Neuronal stem cell (in vitro differentiated cells): ENCODE measurements at regions not wholly inside any gene's neighbourhood (a gene's known extent, or its start where the extent isn't known, plus 50 kb on each side); places are given as distances from the start of the nearest gene placed in this dataset.

ENCODE experiments used
- DNase-seq: peaks from one replicate; pipeline ENCODE4 v3.0.0-alpha.2; 2013; ENCODE audit warnings: low spot score
- H2AFZ ChIP-seq: one replicate; pipeline ENCODE4 v1.6.1; 2013; ENCODE audit warnings: mild to moderate bottlenecking, low read length, inconsistent platforms
- H2AK5ac ChIP-seq: 2 replicates; pipeline ENCODE4 v1.6.1; 2013; ENCODE audit warnings: low read depth, mild to moderate bottlenecking, inconsistent platforms, low read length, moderate library complexity, mixed read lengths
- H2BK120ac ChIP-seq: 2 replicates; pipeline ENCODE4 v1.6.1; 2013; ENCODE audit warnings: low read depth, mild to moderate bottlenecking, inconsistent platforms, low read length, moderate library complexity, mixed read lengths
- H2BK12ac ChIP-seq: one replicate; pipeline ENCODE4 v1.6.1; 2013; ENCODE audit warnings: low read length, inconsistent platforms
- H2BK15ac ChIP-seq: 2 replicates; pipeline ENCODE4 v1.6.1; 2013; ENCODE audit warnings: mild to moderate bottlenecking, low read length, inconsistent platforms, mixed read lengths
- H2BK5ac ChIP-seq: one replicate; pipeline ENCODE4 v1.6.1; 2013; ENCODE audit warnings: inconsistent platforms, mild to moderate bottlenecking, low read length, moderate library complexity
- H3K14ac ChIP-seq: one replicate; pipeline ENCODE4 v1.6.1; 2013; ENCODE audit warnings: low read length, inconsistent platforms
- H3K18ac ChIP-seq: 2 replicates; pipeline ENCODE4 v1.6.1; 2013; ENCODE audit warnings: low read length, inconsistent platforms
- H3K23ac ChIP-seq: 2 replicates; pipeline ENCODE4 v1.6.1; 2013; ENCODE audit warnings: low read depth, mild to moderate bottlenecking, mixed read lengths, low read length, inconsistent platforms; ENCODE audit not compliant: poor library complexity
- H3K27ac ChIP-seq: replicated peaks from 3 replicates; pipeline ENCODE4 v1.5.1; 2013; ENCODE audit warnings: low read length, inconsistent platforms
- H3K27me3 ChIP-seq, 3 experiments: 2 replicates each; pipeline ENCODE4 v1.6.1; 2013; ENCODE audit warnings: low read length in 3 of 3, mild to moderate bottlenecking in 2 of 3, inconsistent platforms in 1 of 3, low read depth in 1 of 3, mixed read lengths in 1 of 3, moderate library complexity in 1 of 3; ENCODE audit not compliant: control insufficient read depth in 3 of 3, insufficient read depth in 3 of 3
- H3K36me3 ChIP-seq, 2 donors: replicated peaks in 1 of 2; 2 replicates each; pipeline ENCODE4 v1.6.1; 2013; ENCODE audit warnings: low read length in 2 of 2; ENCODE audit not compliant: control insufficient read depth in 2 of 2, insufficient read depth in 2 of 2
- H3K4ac ChIP-seq: 2 replicates; pipeline ENCODE4 v1.6.1; 2013; ENCODE audit warnings: inconsistent platforms, mild to moderate bottlenecking, low read length, moderate library complexity
- H3K4me1 ChIP-seq, 2 donors: 1 replicate in 1 of 2; 2 replicates in 1 of 2; pipeline ENCODE4 v1.6.1; 2013; ENCODE audit warnings: low read length in 2 of 2, low read depth in 1 of 2; ENCODE audit not compliant: control insufficient read depth in 2 of 2, insufficient read depth in 1 of 2
- H3K4me2 ChIP-seq: one replicate; pipeline ENCODE4 v1.6.1; 2013; ENCODE audit warnings: mild to moderate bottlenecking, low read length, inconsistent platforms; ENCODE audit not compliant: insufficient read depth, poor library complexity, severe bottlenecking
- H3K4me3 ChIP-seq, 2 donors: 2 replicates each; pipeline ENCODE4 v1.5.1; 2013; ENCODE audit warnings: low read length in 2 of 2, mild to moderate bottlenecking in 2 of 2, inconsistent platforms in 1 of 2, moderate library complexity in 1 of 2
- H3K79me1 ChIP-seq: one replicate; pipeline ENCODE4 v1.6.1; 2013; ENCODE audit warnings: low read depth, mild to moderate bottlenecking, inconsistent platforms, low read length, moderate library complexity
- H3K9ac ChIP-seq: one replicate; pipeline ENCODE4 v1.6.1; 2013; ENCODE audit warnings: mild to moderate bottlenecking, low read depth, low read length, inconsistent platforms; ENCODE audit not compliant: poor library complexity
- H3K9me3 ChIP-seq, 2 donors: replicated peaks in 1 of 2; 2 replicates each; pipeline versions ENCODE3 to v1.6.1; 2013; ENCODE audit warnings: low read length in 2 of 2, mild to moderate bottlenecking in 2 of 2, inconsistent platforms in 1 of 2, low read depth in 1 of 2, mixed read lengths in 1 of 2, moderate library complexity in 1 of 2; ENCODE audit not compliant: control insufficient read depth in 2 of 2, insufficient read depth in 1 of 2
- H4K8ac ChIP-seq: one replicate; pipeline ENCODE4 v1.6.1; 2013; ENCODE audit warnings: low read depth, mild to moderate bottlenecking, inconsistent platforms, low read length, moderate library complexity
- H4K91ac ChIP-seq: one replicate; pipeline ENCODE4 v1.6.1; 2013; ENCODE audit warnings: low read length, low read depth, mild to moderate bottlenecking, inconsistent platforms; ENCODE audit not compliant: poor library complexity
- WGBS, 2 donors: extraction: QIAGEN DNeasy Blood & Tissue Kit; methylation state at CpG; one replicate each; pipeline ENCODE4 v1.1.7; 2013; ENCODE audit warnings: missing lambda C conversion rate in 2 of 2, mixed read lengths in 1 of 2; ENCODE audit not compliant: insufficient read length in 2 of 2, insufficient replicate concordance in 1 of 2; ENCODE audit errors: extremely low coverage in 2 of 2; 5-methylcytosine and 5-hydroxymethylcytosine counted together

DNA sequence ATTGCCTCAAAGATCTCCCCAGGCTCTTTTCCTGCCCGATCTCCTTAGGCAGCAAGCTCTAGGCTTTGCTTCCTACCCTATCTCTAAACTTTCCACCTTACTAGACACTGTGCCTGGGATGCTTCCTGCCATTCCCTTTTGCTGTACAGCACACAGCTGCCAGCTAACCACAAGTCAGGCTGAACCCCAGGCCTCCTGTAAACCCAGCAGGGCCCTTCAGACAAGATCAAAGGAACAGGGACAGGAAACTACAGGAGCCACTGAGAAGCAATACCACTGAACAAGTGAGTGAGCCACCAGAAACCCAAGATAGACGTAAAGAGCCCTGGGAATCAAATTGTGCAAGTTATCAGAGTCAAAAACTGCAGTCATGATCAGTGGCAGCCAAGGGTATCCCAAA, 180.7 kb downstream of the SUCLG1 start:
- H3K4me3 ChIP-seq: no peak overlapping the region
- WGBS, 2 donors: no CpG with 5 or more reads among the region's 2 CpGs
- no peak for DNase-seq
- H2BK5ac ChIP-seq: no peak overlapping the region
- H3K36me3 ChIP-seq: no peaks in the 10 kb centered on the region
- H2BK15ac ChIP-seq: no peak overlapping the region
- H3K23ac ChIP-seq: no peak overlapping the region
- no peak overlapping the region for H3K4ac ChIP-seq
- H4K91ac ChIP-seq: no peak overlapping the region
- H3K79me1 ChIP-seq: no peaks in the 10 kb centered on the region
- no peak overlapping the region for H2AFZ ChIP-seq
- no peak overlapping the region for H3K4me2 ChIP-seq
- H3K18ac ChIP-seq: no peak overlapping the region
- no peaks in the 10 kb centered on the region for H3K9me3 ChIP-seq
- H3K27me3 ChIP-seq: no peaks in the 10 kb centered on the region
- H3K14ac ChIP-seq: no peak overlapping the region
- no peak overlapping the region for H3K27ac ChIP-seq
- H4K8ac ChIP-seq: no peak overlapping the region
- no peak overlapping the region for H3K9ac ChIP-seq
- no peaks in the 10 kb centered on the region for H3K4me1 ChIP-seq
- no peak overlapping the region for H2BK12ac ChIP-seq
- H2BK120ac ChIP-seq: no peak overlapping the region
- H2AK5ac ChIP-seq: no peak overlapping the region

DNA sequence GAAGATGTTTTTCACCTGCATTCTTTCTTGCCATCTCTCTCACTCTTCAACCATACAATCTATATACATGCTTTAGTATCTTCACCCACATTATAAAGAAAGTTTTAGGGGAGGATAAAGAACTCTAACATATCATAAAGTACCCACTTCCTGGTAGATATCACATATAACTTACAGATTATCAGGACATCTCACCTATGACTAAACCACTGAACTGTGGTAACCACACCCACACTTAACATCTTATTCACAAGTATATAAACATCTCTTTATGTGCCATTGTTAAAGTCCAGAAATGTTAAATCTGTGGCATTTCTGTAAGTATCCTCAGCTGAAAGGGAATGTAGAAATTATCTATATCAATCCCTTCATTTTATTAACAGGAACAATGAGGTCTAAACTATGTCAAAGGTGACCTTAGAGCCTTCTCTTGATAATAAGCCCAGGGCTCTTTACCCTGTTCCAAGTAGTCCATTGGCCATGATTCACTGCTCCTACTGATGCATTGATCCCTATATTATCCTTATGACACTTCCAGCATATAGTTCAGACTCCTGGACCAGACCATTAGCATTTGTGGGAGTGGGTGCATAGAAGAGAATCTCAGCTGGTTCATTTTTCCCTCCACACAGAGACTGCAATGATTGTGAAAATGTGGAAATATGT, 182.4 kb downstream of the SUCLG1 start:
- H3K36me3 ChIP-seq: no peaks in the 10 kb centered on the region
- H3K4ac ChIP-seq: no peak overlapping the region
- no peak overlapping the region for H3K4me2 ChIP-seq
- no peak for DNase-seq
- no peak overlapping the region for H2BK120ac ChIP-seq
- H4K91ac ChIP-seq: no peak overlapping the region
- H3K14ac ChIP-seq: no peak overlapping the region
- no peak overlapping the region for H3K9ac ChIP-seq
- H3K9me3 ChIP-seq: no peaks in the 10 kb centered on the region
- no peaks in the 10 kb centered on the region for H3K4me1 ChIP-seq
- no peak overlapping the region for H3K18ac ChIP-seq
- H2BK5ac ChIP-seq: no peak overlapping the region
- H3K79me1 ChIP-seq: no peaks in the 10 kb centered on the region
- no peak overlapping the region for H3K23ac ChIP-seq
- no peak overlapping the region for H2BK12ac ChIP-seq
- no peak overlapping the region for H3K4me3 ChIP-seq
- no peak overlapping the region for H2AK5ac ChIP-seq
- H2BK15ac ChIP-seq: no peak overlapping the region
- no peak overlapping the region for H3K27ac ChIP-seq
- H4K8ac ChIP-seq: no peak overlapping the region
- H2AFZ ChIP-seq: no peak overlapping the region
- H3K27me3 ChIP-seq: no peaks in the 10 kb centered on the region

DNA sequence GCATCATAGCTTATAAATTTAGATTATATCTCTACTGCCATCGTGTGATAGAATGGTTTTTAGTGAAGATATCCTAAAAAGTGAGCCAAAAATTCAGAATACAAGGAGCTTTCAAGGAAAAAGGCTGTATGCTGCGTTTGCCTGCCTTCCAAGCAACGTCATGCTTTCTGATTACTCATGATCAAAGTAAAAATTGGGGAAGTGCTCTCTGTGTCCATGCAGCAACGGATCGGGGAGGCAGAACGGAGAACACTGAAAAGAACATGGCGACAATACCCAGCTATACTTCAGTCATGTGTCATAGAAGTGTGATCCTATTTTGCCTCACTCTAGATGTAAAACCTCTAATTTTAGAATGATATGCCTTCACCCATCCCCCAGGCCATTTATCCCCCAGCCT, 185.7 kb downstream of the SUCLG1 start:
- Histone ChIP-seq H4K91ac (no peak overlapping the region), H3K9me3 (no peaks in the 10 kb centered on the region), H3K18ac (no peak overlapping the region), H3K23ac (no peak overlapping the region), H3K36me3 (no peaks in the 10 kb centered on the region), H3K9ac (no peak overlapping the region), H3K4me3 (no peak overlapping the region), H2BK12ac (no peak overlapping the region), H2AK5ac (no peak overlapping the region), H2AFZ (no peak overlapping the region), H3K4me1 (no peaks in the 10 kb centered on the region), H3K27ac (no peak overlapping the region), H2BK15ac (no peak overlapping the region), H2BK5ac (no peak overlapping the region), H2BK120ac (no peak overlapping the region), H3K27me3 (no peaks in the 10 kb centered on the region), H3K4ac (no peak overlapping the region), H3K79me1 (no peaks in the 10 kb centered on the region), H3K4me2 (no peak overlapping the region), H3K14ac (no peak overlapping the region), H4K8ac (no peak overlapping the region)
- no peak for DNase-seq
- no CpG with 5 or more reads among the region's 7 CpGs for WGBS, 2 donors

DNA sequence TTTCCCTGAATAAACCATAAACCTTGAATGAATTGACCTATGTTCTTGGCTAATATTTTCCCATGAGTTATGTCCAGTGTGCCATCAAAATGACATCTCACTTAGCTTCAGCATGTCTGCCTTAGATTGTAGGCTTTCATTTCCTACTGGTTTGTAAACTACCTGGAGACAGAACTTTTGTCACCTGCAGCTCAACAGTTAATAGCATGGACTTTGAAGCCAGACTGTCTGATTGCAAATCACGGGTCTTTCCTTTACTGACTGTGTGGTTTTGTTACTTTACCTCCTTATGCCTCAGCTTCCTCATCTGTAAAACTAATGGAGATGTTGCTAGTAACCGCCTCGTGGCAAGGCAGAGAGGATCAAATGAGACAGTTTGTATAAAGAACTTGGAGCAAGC, 187.1 kb downstream of the SUCLG1 start:
- Histone ChIP-seq H2BK15ac (no peak overlapping the region), H3K14ac (no peak overlapping the region), H2AFZ (no peak overlapping the region), H3K27me3 (no peaks in the 10 kb centered on the region), H2BK5ac (no peak overlapping the region), H3K36me3 (no peaks in the 10 kb centered on the region), H3K23ac (no peak overlapping the region), H3K4me3 (no peak overlapping the region), H3K79me1 (no peaks in the 10 kb centered on the region), H3K27ac (no peak overlapping the region), H4K91ac (no peak overlapping the region), H2BK12ac (no peak overlapping the region), H2BK120ac (no peak overlapping the region), H2AK5ac (no peak overlapping the region), H3K9ac (no peak overlapping the region), H3K18ac (no peak overlapping the region), H3K4ac (no peak overlapping the region), H3K4me2 (no peak overlapping the region), H4K8ac (no peak overlapping the region), H3K4me1 (no peaks in the 10 kb centered on the region), H3K9me3 (no peaks in the 10 kb centered on the region)
- DNase-seq: no peak
- WGBS, 2 donors: no CpG with 5 or more reads among the region's 3 CpGs
